Neural cell (in vitro differentiated cells): ENCODE measurements at regions not wholly inside any gene's neighbourhood (a gene's known extent, or its start where the extent isn't known, plus 50 kb on each side); places are given as distances from the start of the nearest gene placed in this dataset.
A peak's percentile ranks its signal among the peaks of the same experiment; 100 is the strongest.

Experiments
- H2AFZ ChIP-seq: fragments of 200-600, 300-800 bp; sonication (generic), shearing (Covaris generic); 2 replicates; pipeline ENCODE4 v1.6.0; 2014; ENCODE audit warnings: low read depth, mild to moderate bottlenecking, antibody characterized with exemption, low read length, moderate library complexity
- H3F3A ChIP-seq: fragments of 200-600 bp; shearing (Covaris generic); 2 replicates; pipeline ENCODE4 v1.6.1; 2016; ENCODE audit warnings: mild to moderate bottlenecking, moderate library complexity, mixed read lengths, antibody characterized with exemption, low read length; ENCODE audit not compliant: insufficient read depth, poor library complexity, severe bottlenecking
- H3K27ac ChIP-seq: fragments of 200-600, 300-800 bp; sonication (generic), shearing (Covaris generic); 2 replicates; pipeline ENCODE4 v1.5.1; 2014; ENCODE audit warnings: mild to moderate bottlenecking, low read length, moderate library complexity
- H3K27me3 ChIP-seq: fragments of 300-800, 200-600 bp; sonication (generic), shearing (Covaris generic); 2 replicates; pipeline ENCODE4 v1.6.0; 2014; ENCODE audit warnings: mild to moderate bottlenecking, low read depth, low read length, moderate library complexity; ENCODE audit not compliant: insufficient read depth
- H3K36me3 ChIP-seq: fragments of 300-800, 200-600 bp; sonication (generic), shearing (Covaris generic); 2 replicates; pipeline ENCODE4 v1.5.1; 2014; ENCODE audit warnings: mild to moderate bottlenecking, antibody characterized with exemption, low read length, moderate library complexity; ENCODE audit not compliant: insufficient read depth
- H3K4me2 ChIP-seq: fragments of 300-800, 200-600 bp; sonication (generic), shearing (Covaris generic); 2 replicates; pipeline ENCODE4 v1.6.0; 2014; ENCODE audit warnings: mild to moderate bottlenecking, low read length
- H3K4me3 ChIP-seq: fragments of 300-800, 200-600 bp; sonication (generic), shearing (Covaris generic); 2 replicates; pipeline ENCODE4 v1.5.1; 2014; ENCODE audit warnings: mild to moderate bottlenecking, low read length, moderate library complexity
- H3K79me2 ChIP-seq: fragments of 200-600 bp; shearing (Covaris generic); replicated peaks from 2 replicates; pipeline ENCODE4 v1.6.0; 2014; ENCODE audit warnings: mild to moderate bottlenecking, low read length, moderate library complexity; ENCODE audit not compliant: insufficient read depth
- H3K9ac ChIP-seq: fragments of 300-800, 200-600 bp; sonication (generic), shearing (Covaris generic); 2 replicates; pipeline ENCODE4 v1.6.1; 2016; ENCODE audit warnings: mild to moderate bottlenecking, low read length, mixed read lengths
- H3K9me2 ChIP-seq: fragments of 200-600 bp; shearing (Covaris generic); 2 replicates; pipeline ENCODE4 v1.6.1; 2016; ENCODE audit warnings: mild to moderate bottlenecking, low read length, mixed read lengths; ENCODE audit not compliant: insufficient read depth
- H3K9me3 ChIP-seq: fragments of 200-600, 300-800 bp; sonication (generic), shearing (Covaris generic); 2 replicates; pipeline ENCODE4 v1.6.1; 2016; ENCODE audit warnings: mild to moderate bottlenecking, mixed run types, low read length, moderate library complexity, mixed read lengths
- H4K20me1 ChIP-seq: fragments of 200-600 bp; shearing (Covaris generic); 2 replicates; pipeline ENCODE4 v1.6.1; 2016; ENCODE audit warnings: mild to moderate bottlenecking, mixed run types; ENCODE audit not compliant: insufficient read depth
- EP300 ChIP-seq: fragments of 450-650 bp; conservative IDR thresholded peaks from 2 replicates; pipeline ENCODE4 v1.6.1; 2014; ENCODE audit warnings: antibody characterized with exemption, mild to moderate bottlenecking, moderate library complexity; ENCODE audit not compliant: poor library complexity, severe bottlenecking
- EZH2 ChIP-seq: fragments of 200-600, 300-800 bp; shearing (Covaris generic), sonication (generic); IDR thresholded peaks from 2 replicates; pipeline ENCODE4 v1.6.1; 2014; ENCODE audit warnings: antibody characterized with exemption, low read length, borderline replicate concordance, mild to moderate bottlenecking; ENCODE audit not compliant: insufficient read depth, poor library complexity, severe bottlenecking
- MXI1 ChIP-seq: fragments of 450-650 bp; conservative IDR thresholded peaks from 2 replicates; pipeline ENCODE4 v1.6.1; 2014; ENCODE audit warnings: antibody characterized with exemption, mild to moderate bottlenecking; ENCODE audit not compliant: poor library complexity, severe bottlenecking
- POLR2AphosphoS5 ChIP-seq: IDR thresholded peaks from 2 replicates; pipeline ENCODE4 v1.6.1; 2012
- RAD21 ChIP-seq: fragments of 450-650 bp; conservative IDR thresholded peaks from 2 replicates; pipeline ENCODE4 v1.6.1; 2014; ENCODE audit warnings: antibody characterized with exemption, mild to moderate bottlenecking, moderate library complexity
- SMC3 ChIP-seq: fragments of 450-650 bp; conservative IDR thresholded peaks from 2 replicates; pipeline ENCODE4 v1.6.1; 2014; ENCODE audit warnings: antibody characterized with exemption, mild to moderate bottlenecking, moderate library complexity; ENCODE audit not compliant: poor library complexity
- TAF1 ChIP-seq: IDR thresholded peaks from 2 replicates; pipeline ENCODE4 v1.6.1; 2012; ENCODE audit warnings: low read depth
- TF ChIP-seq, protein P1 (sequence below): fragments of 450-650 bp; IDR thresholded peaks from 2 replicates; pipeline ENCODE4 v1.5.1; 2014; ENCODE audit warnings: antibody characterized with exemption, mild to moderate bottlenecking, moderate library complexity; ENCODE audit not compliant: poor library complexity, severe bottlenecking
- TF ChIP-seq, protein P2 (sequence below): IDR thresholded peaks from 2 replicates; pipeline ENCODE4 v1.6.1; 2012; ENCODE audit warnings: borderline replicate concordance

DNA sequence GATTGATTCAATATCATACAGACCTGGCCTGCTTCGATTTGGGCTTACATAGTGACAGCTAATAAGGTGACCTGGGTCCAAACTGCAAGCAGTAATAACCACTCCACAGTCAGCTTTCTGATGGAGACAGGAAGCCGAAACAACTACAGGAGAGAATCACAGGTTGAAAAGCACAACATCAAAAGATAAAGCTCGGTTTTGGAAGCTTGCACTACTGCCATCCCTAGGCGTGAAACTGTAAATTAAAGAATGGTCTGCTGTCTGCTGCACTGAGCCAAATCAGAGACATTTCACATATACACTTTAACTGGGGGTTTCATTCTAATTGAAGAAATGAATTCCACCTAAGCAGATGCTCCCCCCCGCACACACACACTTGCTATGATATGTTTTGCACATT is 116.3 kb downstream of the DHX15 start:
- H3K27ac ChIP-seq = no peak overlapping the region
- H3F3A ChIP-seq = peaks cover 8% of the 10 kb centered on the region
- H3K9ac ChIP-seq = no peak overlapping the region
- H3K27me3 ChIP-seq = peaks cover 31% of the 10 kb centered on the region
- H3K36me3 ChIP-seq = no peaks in the 10 kb centered on the region
- H3K9me3 ChIP-seq = no peaks in the 10 kb centered on the region
- H3K79me2 ChIP-seq = no peaks in the 10 kb centered on the region
- H4K20me1 ChIP-seq = no peaks in the 10 kb centered on the region
- no peak overlapping the region for H3K4me3 ChIP-seq
- H2AFZ ChIP-seq = no peak overlapping the region
- H3K4me2 ChIP-seq = no peak overlapping the region
- H3K9me2 ChIP-seq = no peaks in the 10 kb centered on the region
- TF ChIP-seq SMC3 (peak; percentile 33), EP300 (no peak), RAD21 (peak; percentile 34), POLR2AphosphoS5 (no peak), MXI1 (no peak), EZH2 (no peak), TAF1 (no peak)
- TF ChIP-seq, protein P1, sequence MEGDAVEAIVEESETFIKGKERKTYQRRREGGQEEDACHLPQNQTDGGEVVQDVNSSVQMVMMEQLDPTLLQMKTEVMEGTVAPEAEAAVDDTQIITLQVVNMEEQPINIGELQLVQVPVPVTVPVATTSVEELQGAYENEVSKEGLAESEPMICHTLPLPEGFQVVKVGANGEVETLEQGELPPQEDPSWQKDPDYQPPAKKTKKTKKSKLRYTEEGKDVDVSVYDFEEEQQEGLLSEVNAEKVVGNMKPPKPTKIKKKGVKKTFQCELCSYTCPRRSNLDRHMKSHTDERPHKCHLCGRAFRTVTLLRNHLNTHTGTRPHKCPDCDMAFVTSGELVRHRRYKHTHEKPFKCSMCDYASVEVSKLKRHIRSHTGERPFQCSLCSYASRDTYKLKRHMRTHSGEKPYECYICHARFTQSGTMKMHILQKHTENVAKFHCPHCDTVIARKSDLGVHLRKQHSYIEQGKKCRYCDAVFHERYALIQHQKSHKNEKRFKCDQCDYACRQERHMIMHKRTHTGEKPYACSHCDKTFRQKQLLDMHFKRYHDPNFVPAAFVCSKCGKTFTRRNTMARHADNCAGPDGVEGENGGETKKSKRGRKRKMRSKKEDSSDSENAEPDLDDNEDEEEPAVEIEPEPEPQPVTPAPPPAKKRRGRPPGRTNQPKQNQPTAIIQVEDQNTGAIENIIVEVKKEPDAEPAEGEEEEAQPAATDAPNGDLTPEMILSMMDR = peak; percentile 38
- TF ChIP-seq, protein P2, sequence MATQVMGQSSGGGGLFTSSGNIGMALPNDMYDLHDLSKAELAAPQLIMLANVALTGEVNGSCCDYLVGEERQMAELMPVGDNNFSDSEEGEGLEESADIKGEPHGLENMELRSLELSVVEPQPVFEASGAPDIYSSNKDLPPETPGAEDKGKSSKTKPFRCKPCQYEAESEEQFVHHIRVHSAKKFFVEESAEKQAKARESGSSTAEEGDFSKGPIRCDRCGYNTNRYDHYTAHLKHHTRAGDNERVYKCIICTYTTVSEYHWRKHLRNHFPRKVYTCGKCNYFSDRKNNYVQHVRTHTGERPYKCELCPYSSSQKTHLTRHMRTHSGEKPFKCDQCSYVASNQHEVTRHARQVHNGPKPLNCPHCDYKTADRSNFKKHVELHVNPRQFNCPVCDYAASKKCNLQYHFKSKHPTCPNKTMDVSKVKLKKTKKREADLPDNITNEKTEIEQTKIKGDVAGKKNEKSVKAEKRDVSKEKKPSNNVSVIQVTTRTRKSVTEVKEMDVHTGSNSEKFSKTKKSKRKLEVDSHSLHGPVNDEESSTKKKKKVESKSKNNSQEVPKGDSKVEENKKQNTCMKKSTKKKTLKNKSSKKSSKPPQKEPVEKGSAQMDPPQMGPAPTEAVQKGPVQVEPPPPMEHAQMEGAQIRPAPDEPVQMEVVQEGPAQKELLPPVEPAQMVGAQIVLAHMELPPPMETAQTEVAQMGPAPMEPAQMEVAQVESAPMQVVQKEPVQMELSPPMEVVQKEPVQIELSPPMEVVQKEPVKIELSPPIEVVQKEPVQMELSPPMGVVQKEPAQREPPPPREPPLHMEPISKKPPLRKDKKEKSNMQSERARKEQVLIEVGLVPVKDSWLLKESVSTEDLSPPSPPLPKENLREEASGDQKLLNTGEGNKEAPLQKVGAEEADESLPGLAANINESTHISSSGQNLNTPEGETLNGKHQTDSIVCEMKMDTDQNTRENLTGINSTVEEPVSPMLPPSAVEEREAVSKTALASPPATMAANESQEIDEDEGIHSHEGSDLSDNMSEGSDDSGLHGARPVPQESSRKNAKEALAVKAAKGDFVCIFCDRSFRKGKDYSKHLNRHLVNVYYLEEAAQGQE = no peak

DNA sequence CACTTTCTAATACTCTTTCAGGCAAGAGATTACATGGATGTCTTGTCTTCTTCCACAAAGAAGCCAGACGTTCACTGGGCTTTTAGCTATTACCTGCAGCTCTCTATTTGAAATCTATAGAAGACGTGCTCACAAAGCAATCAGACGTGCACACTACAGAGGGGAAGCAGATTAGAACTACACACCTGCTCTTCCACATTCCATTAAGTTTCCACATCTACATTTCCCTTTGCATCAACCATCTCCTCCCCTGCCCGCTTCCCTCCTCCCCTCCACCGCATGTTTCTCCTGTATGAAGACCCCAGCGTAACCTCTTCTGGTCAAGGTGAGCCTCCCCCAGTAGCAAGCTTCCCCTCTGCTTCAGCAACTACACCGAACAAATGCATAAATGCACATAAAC is 119.8 kb downstream of the DHX15 start:
- Histone ChIP-seq H4K20me1 (no peaks in the 10 kb centered on the region), H3K9me3 (no peaks in the 10 kb centered on the region)

DNA sequence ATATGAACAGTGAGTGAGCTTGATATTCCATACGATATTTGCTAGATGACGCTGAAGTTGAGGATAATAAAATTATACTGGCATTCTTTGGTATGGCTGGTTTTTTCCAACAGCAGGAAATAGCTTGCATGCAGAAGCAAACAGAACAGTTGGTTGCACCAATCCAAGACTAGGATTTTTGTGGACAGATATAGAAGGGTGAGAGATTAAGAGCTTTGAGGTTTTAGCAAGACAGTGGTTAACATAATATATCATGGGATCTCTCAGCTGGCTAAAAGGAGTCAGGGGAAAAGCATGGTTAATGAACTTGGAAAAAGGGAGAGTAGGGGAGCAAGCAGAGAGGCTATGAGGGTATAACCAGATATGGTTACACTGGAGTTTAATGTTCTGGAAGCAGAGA is 127.9 kb downstream of the DHX15 start:
- no peak overlapping the region for H2AFZ ChIP-seq
- TF ChIP-seq TAF1 (no peak), EP300 (no peak), SMC3 (no peak), RAD21 (no peak), EZH2 (no peak), POLR2AphosphoS5 (no peak), MXI1 (no peak)
- TF ChIP-seq, protein P2 = no peak
- TF ChIP-seq, protein P1 = no peak
- H4K20me1 ChIP-seq = no peaks in the 10 kb centered on the region
- H3K4me3 ChIP-seq = no peak overlapping the region
- no peak overlapping the region for H3K4me2 ChIP-seq
- no peaks in the 10 kb centered on the region for H3F3A ChIP-seq
- H3K9me2 ChIP-seq = no peaks in the 10 kb centered on the region
- no peaks in the 10 kb centered on the region for H3K36me3 ChIP-seq
- H3K9ac ChIP-seq = no peak overlapping the region
- H3K27ac ChIP-seq = no peak overlapping the region
- no peaks in the 10 kb centered on the region for H3K27me3 ChIP-seq
- H3K79me2 ChIP-seq = no peaks in the 10 kb centered on the region
- no peaks in the 10 kb centered on the region for H3K9me3 ChIP-seq

More for the DNA sequence above, 119.8 kb downstream of the DHX15 start:
- H3F3A ChIP-seq = peaks cover 7% of the 10 kb centered on the region
- H2AFZ ChIP-seq = no peak overlapping the region
- no peaks in the 10 kb centered on the region for H3K79me2 ChIP-seq
- no peak overlapping the region for H3K4me3 ChIP-seq
- H3K36me3 ChIP-seq = no peaks in the 10 kb centered on the region
- H3K9me2 ChIP-seq = no peaks in the 10 kb centered on the region
- no peak overlapping the region for H3K4me2 ChIP-seq
- TF ChIP-seq TAF1 = no peak
- H3K27ac ChIP-seq = no peak overlapping the region
- peaks cover 24% of the 10 kb centered on the region for H3K27me3 ChIP-seq
- H3K9ac ChIP-seq = no peak overlapping the region
